Skeletal muscle satellite cell (primary cell): ENCODE measurements at regions not wholly inside any gene's neighbourhood (a gene's known extent, or its start where the extent isn't known, plus 50 kb on each side); places are given as distances from the start of the nearest gene placed in this dataset.

Source experiments
- H3K27me3 ChIP-seq: 2 replicates; pipeline ENCODE4 v1.7.0; 2013; ENCODE audit warnings: low read length; ENCODE audit not compliant: control insufficient read depth, insufficient read depth
- H3K36me3 ChIP-seq: 2 replicates; pipeline ENCODE4 v1.7.0; 2013; ENCODE audit warnings: mild to moderate bottlenecking, control low read depth, low read length; ENCODE audit not compliant: insufficient read depth
- H3K4me1 ChIP-seq: 2 replicates; pipeline ENCODE4 v1.7.0; 2013; ENCODE audit warnings: low read length; ENCODE audit not compliant: control insufficient read depth, insufficient read depth
- H3K4me2 ChIP-seq: 2 replicates; pipeline ENCODE4 v1.7.0; 2013; ENCODE audit warnings: mild to moderate bottlenecking, low read length
- H3K4me3 ChIP-seq: 2 replicates; pipeline ENCODE4 v1.7.0; 2013; ENCODE audit warnings: low read length
- H3K9ac ChIP-seq: 2 replicates; pipeline ENCODE4 v1.7.0; 2013; ENCODE audit warnings: mild to moderate bottlenecking, low read depth, low read length, moderate library complexity
- H3K9me3 ChIP-seq: replicated peaks from 2 replicates; pipeline ENCODE4 v1.7.0; 2013; ENCODE audit warnings: mild to moderate bottlenecking, control low read depth, low read length

- Histone ChIP-seq H3K27me3 (peaks cover 4% of the 10 kb centered on the region), H3K9me3 (no peaks in the 10 kb centered on the region), H3K36me3 (no peaks in the 10 kb centered on the region), H3K9ac (no peak overlapping the region), H3K4me2 (no peak overlapping the region), H3K4me1 (peaks cover 14% of the 10 kb centered on the region), H3K4me3 (no peak overlapping the region)
Observed at GRCh38 chr20:50350510-50351249, 159.5 kb upstream of the PTPN1 start.

- no peak overlapping the region for H3K4me2 ChIP-seq
- no peaks in the 10 kb centered on the region for H3K9me3 ChIP-seq
- H3K4me3 ChIP-seq, result no peak overlapping the region
- H3K36me3 ChIP-seq, result no peaks in the 10 kb centered on the region
- H3K4me1 ChIP-seq, result peaks cover 5% of the 10 kb centered on the region
- H3K9ac ChIP-seq, result no peak overlapping the region
- H3K27me3 ChIP-seq, result peaks cover 4% of the 10 kb centered on the region
Observed at GRCh38 chr20:50351541-50351940, 158.6 kb upstream of the PTPN1 start.

- no peak overlapping the region for H3K4me3 ChIP-seq
- no peaks in the 10 kb centered on the region for H3K9me3 ChIP-seq
- H3K36me3 ChIP-seq, result no peaks in the 10 kb centered on the region
- H3K9ac ChIP-seq, result no peak overlapping the region
- peaks cover 9% of the 10 kb centered on the region for H3K27me3 ChIP-seq
- no peaks in the 10 kb centered on the region for H3K4me1 ChIP-seq
- H3K4me2 ChIP-seq, result no peak overlapping the region
Observed at GRCh38 chr20:50353289-50353961, 156.8 kb upstream of the PTPN1 start.

- no peaks in the 10 kb centered on the region for H3K4me1 ChIP-seq
- no peak overlapping the region for H3K4me2 ChIP-seq
- H3K27me3 ChIP-seq, result peaks cover 9% of the 10 kb centered on the region
- no peak overlapping the region for H3K9ac ChIP-seq
- H3K36me3 ChIP-seq, result no peaks in the 10 kb centered on the region
- H3K4me3 ChIP-seq, result no peak overlapping the region
- H3K9me3 ChIP-seq, result no peaks in the 10 kb centered on the region
Observed at GRCh38 chr20:50354721-50355589, 155.2 kb upstream of the PTPN1 start.

- Histone ChIP-seq H3K4me3 (no peak overlapping the region), H3K27me3 (peaks cover 5% of the 10 kb centered on the region), H3K36me3 (no peaks in the 10 kb centered on the region), H3K4me2 (no peak overlapping the region), H3K9ac (no peak overlapping the region), H3K9me3 (no peaks in the 10 kb centered on the region), H3K4me1 (no peaks in the 10 kb centered on the region)
Observed at GRCh38 chr20:50355590-50356524, 154.3 kb upstream of the PTPN1 start.

- Histone ChIP-seq H3K27me3 (peaks cover 5% of the 10 kb centered on the region), H3K4me3 (no peak overlapping the region), H3K9me3 (no peaks in the 10 kb centered on the region), H3K36me3 (no peaks in the 10 kb centered on the region), H3K4me1 (no peaks in the 10 kb centered on the region), H3K4me2 (no peak overlapping the region), H3K9ac (no peak overlapping the region)
Observed at GRCh38 chr20:50356525-50356885, 153.7 kb upstream of the PTPN1 start.

GRCh38 chr20:50356962-50357782 lies 153.0 kb upstream of the PTPN1 start:
- H3K4me3 ChIP-seq, result no peak overlapping the region
- H3K4me1 ChIP-seq, result no peaks in the 10 kb centered on the region
- H3K36me3 ChIP-seq, result no peaks in the 10 kb centered on the region
- H3K9ac ChIP-seq, result no peak overlapping the region
- H3K9me3 ChIP-seq, result no peaks in the 10 kb centered on the region
- peaks cover 5% of the 10 kb centered on the region for H3K27me3 ChIP-seq
- no peak overlapping the region for H3K4me2 ChIP-seq

- Histone ChIP-seq H3K4me3 (no peak overlapping the region), H3K9ac (no peak overlapping the region), H3K4me1 (no peaks in the 10 kb centered on the region), H3K27me3 (peaks cover 5% of the 10 kb centered on the region), H3K36me3 (no peaks in the 10 kb centered on the region), H3K9me3 (no peaks in the 10 kb centered on the region), H3K4me2 (no peak overlapping the region)
Observed at GRCh38 chr20:50357783-50358161, 152.4 kb upstream of the PTPN1 start.

- no peaks in the 10 kb centered on the region for H3K36me3 ChIP-seq
- H3K27me3 ChIP-seq, result peaks cover 5% of the 10 kb centered on the region
Observed at GRCh38 chr20:50358166-50358565, 152.0 kb upstream of the PTPN1 start.

GRCh38 chr20:50358971-50359370 lies 151.2 kb upstream of the PTPN1 start:
- Histone ChIP-seq H3K4me1 (no peaks in the 10 kb centered on the region), H3K4me3 (no peak overlapping the region), H3K36me3 (no peaks in the 10 kb centered on the region), H3K9ac (no peak overlapping the region), H3K27me3 (peaks cover 11% of the 10 kb centered on the region), H3K4me2 (no peak overlapping the region), H3K9me3 (no peaks in the 10 kb centered on the region)

More at GRCh38 chr20:50358166-50358565, 152.0 kb upstream of the PTPN1 start:
- Histone ChIP-seq H3K4me3 (no peak overlapping the region), H3K9me3 (no peaks in the 10 kb centered on the region), H3K4me2 (no peak overlapping the region), H3K9ac (no peak overlapping the region), H3K4me1 (no peaks in the 10 kb centered on the region)
